Iris pigment epithelial cell (primary cell): ENCODE measurements at regions not wholly inside any gene's neighbourhood (a gene's known extent, or its start where the extent isn't known, plus 50 kb on each side); places are given as distances from the start of the nearest gene placed in this dataset.

ENCODE experiments used
- DNase-seq: peaks from one replicate; pipeline ENCODE4 v3.0.0-alpha.2; 2011; ENCODE audit warnings: low read depth

DNA sequence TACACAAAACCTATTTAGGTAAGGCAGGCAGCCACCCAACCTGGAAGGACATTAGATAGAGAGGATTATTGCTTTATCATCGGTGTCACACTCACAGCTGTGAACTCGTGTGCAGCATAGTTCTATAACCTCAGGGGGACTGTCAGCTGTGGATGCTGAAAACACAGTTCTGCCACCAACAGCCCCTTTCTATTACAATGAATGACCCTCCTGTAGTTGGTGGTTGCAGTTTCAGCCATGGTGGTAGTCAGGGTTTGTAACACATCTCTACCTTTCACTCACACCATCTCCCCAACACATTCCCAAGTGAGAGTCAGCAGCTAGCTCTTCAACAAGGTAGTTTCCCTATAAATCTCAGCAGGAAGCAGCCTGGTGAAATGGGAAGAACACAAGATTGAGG, 136.8 kb downstream of the ZC3H11B start:
- DNase-seq, result no peak

DNA sequence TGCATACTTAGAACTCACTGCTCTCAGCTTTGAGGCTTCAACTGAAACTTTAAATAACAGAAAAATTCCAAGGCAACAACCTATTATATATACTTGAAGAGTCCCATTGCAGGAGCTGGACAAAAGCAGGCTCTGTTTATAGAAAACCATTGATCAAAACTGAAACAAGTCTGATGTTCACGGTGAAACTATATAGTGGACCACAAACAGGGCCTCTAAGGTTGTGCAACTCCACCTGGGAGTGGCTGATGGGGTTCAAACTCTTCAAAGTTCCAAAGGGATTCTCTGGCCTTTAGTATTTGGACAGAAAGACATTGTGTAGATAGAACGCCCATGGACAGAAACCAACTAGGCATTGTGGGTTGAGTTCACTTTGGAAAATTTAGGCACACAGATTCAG, 140.3 kb downstream of the ZC3H11B start:
- no peak for DNase-seq

GRCh38 chr1:219467524-219467923, 145.4 kb downstream of the ZC3H11B start:
- DNase-seq, result no peak

GRCh38 chr1:219466766-219467165, 146.1 kb downstream of the ZC3H11B start:
- DNase-seq, result no peak

GRCh38 chr1:219465212-219466093, 147.5 kb downstream of the ZC3H11B start:
- DNase-seq, result peak; percentile 3

- no peak for DNase-seq
These were observed 149.3 kb downstream of the ZC3H11B start for GRCh38 chr1:219463636-219464035.

GRCh38 chr1:219461981-219462400, 150.9 kb downstream of the ZC3H11B start:
- no peak for DNase-seq

DNA sequence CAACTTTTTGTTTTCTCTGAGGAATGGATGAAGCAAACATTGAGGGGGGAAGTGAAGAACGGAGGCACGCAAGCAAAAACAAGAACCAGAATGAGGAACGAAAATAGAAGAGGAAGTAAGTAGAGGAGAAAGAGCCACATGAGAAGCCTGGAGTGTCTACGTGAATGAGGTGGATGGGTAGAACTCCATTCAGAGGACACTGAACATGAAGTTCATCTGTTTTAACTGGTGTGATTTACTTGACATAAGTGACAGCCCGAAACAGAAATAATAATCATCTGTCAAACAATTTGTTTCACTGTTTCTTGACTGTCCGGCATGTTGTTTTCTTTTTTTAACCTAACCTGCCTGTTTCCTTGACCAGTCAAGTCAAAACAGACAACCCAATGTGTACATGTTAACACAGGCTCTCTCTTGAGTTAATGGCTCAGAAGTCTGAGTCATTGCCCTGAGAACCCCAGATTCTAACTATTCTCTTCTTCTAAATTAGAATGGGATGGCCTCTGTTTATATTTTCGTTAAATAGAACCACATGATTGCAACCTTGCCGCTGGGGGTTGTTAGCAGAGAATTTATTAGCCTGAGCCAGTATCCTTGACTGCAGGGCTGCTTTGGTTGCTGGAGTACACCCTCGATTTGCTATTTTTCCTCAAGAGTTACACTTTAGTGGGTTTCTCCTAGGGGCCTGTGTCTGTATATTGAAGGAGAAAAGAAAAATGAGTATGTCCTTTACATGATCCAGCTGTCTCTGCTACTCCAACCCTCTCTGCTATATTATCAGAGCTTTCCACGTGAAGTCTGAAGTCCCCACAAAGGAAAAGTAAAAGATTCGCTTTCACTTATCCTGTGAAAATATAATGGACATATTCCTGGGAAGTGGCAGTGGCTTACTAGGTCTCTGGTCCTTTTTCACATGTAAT, 151.7 kb downstream of the ZC3H11B start:
- DNase-seq, result peak; percentile 3

DNA sequence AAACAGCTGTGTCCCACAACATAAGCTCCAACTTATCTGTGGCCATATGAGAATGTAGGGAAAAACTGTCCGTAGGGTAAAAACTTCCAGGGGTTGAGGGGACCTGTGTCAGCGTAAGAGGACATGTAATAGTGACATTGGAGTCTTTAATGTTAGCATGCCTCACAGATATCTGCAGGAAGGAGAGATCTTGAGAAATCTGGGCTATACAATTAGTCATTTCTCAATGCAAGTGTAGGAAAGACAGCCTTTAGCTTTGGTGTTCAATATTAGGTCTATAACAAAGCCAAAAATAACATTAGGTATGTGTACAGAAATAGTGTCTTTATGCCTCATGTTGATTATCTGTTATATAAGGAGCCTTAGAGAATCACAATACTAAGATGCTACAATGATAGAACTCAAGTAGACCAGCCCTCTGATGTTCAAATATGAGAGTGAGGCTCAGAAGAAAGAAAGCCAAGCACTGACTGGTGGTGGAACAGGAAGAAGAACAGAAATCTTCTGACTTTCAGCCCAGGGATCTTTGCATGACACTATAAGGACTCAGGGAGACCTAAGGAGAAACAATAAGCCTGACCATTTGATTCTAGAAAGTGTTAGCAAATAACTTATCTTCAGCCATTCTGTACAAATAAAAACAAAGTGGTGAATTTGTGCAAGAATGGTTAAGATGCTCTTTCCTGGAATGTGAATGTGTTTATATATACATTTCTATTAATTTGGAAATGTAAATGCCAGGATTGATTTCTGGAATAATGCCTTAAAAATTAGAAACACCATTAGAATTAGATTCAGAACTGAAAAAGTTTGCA, 152.6 kb downstream of the ZC3H11B start:
- no peak for DNase-seq

DNA sequence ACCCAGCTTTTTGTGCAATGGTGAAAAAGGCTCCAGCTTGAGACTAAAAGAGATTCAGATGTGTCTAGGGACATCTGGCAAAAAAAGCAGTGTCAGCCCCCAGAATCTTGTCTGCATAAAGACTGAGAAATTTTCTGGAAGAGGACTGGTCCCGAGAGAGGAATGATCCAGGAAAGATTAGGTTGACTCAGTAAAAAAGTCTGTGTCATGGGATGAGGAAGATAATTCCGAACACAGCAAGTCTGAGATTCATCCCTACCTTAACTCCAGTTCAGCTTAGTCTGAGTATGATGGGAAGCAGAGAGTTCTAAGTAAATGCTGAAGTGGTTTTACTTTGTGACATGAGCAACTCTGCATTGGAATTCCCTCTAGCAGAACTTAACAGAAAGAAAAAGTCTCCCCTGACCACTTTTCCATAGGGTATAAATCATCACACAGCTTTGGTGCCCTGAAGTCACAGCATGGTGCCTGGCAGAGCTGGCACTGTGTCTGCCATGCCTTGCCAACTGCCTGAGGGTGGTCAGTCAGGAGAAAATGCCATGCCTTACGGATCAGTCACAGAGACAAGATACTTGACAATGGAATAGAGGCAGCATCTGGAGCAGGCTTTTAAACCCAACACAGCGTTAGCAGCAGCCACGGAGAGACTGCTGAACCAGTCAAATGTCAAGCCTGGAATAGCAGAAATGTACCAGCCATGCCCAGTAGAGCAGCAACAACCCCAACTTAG, 153.4 kb downstream of the ZC3H11B start:
- no peak for DNase-seq

DNA sequence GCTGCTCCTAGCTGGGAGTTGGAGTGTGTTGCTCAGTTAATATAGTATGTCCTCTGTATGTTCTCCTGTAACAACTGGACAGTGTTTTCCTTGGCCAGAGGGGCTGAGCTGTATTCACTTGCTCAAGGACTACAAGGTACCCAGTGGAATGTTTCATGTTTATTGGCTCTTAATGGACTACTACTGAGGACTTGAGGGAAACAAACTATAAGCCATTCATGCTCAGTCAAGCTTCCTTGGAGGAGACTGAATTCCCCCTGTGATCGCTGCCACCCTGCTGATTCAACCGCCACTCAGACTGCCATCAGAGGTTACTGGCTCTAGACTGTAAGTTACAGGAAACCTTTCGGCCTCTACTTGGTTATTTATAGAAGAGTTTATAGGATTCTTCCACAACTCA, 166.6 kb downstream of the ZC3H11B start:
- DNase-seq, result no peak

DNA sequence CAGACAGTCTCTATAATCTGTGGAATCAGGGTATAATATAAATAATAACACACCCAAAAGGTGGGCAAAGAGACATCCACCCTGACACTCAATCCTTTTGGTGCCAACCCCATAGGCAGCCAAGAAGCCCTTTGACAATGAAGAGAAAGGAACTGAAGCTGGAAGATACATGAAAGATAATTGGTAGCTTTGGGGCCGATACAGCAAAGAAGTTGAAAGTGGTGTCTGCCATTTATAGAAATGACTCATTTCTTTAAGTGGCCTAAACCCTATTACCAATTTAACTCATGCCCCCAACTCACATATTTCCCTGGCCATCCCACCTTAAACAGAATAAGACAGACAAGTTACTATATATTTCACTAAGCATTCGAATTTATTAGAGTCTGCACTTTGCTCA, 167.0 kb downstream of the ZC3H11B start:
- no peak for DNase-seq

DNA sequence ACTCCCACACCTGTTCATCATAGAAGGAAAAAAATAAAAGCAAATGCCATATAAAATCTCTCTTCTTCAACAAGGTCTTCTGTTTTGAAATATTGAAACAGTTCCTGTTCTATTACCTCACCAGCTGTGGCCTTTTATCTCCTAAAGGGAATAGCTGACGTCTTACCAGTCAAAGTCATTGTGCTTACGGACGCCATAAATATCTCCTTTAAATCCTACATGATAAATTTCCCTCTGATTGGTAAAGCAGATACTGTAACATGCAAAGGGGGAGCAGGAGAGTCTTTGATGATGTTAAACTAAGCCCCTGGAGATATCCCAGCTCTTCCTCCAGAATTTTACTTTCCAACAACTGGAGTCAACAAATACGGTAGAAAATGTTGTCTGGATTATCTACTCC, 168.4 kb downstream of the ZC3H11B start:
- DNase-seq, result no peak

- no peak for DNase-seq
These were observed 169.1 kb downstream of the ZC3H11B start for GRCh38 chr1:219443763-219444162.

- peak; percentile 17 for DNase-seq
These were observed 170.3 kb downstream of the ZC3H11B start for GRCh38 chr1:219442611-219443061.

DNA sequence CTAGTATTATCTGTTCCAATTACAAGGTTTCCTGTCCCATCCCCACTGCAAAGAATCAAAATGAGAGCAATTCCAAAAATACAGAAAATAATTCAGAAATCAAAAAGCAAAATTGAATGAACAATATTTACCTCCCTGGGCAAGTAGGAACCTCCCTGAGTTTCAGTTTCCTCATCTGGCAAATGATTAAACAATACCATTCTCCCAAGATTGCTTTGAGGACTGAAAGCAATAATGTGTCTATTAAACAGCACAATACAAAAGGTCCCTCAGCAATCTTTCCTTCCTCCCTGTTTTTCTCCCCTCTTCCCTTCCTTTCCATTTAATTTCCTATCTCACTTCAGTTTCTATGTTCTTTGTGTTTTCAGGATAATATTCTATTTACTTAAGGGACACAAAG, 171.0 kb downstream of the ZC3H11B start:
- no peak for DNase-seq

DNA sequence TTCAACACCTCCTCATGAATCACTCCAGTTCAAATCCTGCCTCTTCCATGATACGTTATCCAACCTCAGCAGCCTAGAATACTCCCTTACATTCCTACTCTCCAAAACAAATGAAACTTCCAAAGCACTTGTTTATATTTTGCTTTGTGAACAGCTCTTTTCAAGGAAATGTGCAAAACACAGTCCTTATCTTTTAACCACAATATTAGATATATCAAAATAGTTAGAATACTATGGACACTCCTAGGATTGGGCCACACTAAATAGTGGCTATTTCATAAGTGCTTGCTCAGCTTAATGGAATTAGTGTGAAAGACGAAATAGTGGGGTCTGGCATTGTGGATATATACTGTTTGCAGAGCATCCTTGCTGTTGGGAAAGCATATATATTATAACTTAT, 173.5 kb downstream of the ZC3H11B start:
- DNase-seq, result peak; percentile 29

DNA sequence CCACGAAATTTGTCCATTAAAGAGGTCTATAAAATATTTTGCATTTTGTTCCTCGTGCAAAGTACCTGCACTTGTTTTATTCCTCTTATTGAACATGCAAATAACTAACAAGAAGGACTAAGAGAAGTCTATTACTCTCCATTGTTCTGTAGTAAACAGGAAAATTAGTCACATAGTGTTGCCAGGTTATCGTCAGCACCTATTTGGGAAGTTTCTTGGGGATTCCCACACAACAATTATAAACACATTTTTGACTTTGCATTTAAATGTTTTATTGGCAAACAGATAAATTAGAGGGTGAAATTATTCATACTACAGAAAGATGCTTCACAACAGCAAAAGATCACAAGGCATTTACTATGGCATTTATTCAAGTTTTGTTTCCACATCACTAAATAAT, 174.5 kb downstream of the ZC3H11B start:
- DNase-seq, result no peak

GRCh38 chr1:219434923-219435297, 178.0 kb downstream of the ZC3H11B start:
- DNase-seq, result no peak

GRCh38 chr1:219434285-219434922, 178.5 kb downstream of the ZC3H11B start:
- DNase-seq, result no peak
